HCT116 (cell line): ENCODE measurements at regions not wholly inside any gene's neighbourhood (a gene's known extent, or its start where the extent isn't known, plus 50 kb on each side); places are given as distances from the start of the nearest gene placed in this dataset.

Experiments
- ATAC-seq: fragments of 200-7000 bp; cut with Tn5 transposase; 2 replicates; pipeline ENCODE4 v1.9.1; 2020; ENCODE audit warnings: mild to moderate bottlenecking, moderate library complexity
- BruUV-seq: library from RNA; stranded (reverse); fragments of 400-500 nt; replicated peaks from 2 replicates; lab custom pipeline; 2021; lab: Mats Ljungman, UMichigan
- CTCF ChIA-PET: fragments of 300-600 bp; sonication (Branson Sonifier 250); formaldehyde crosslinking; loops from one replicate; lab custom pipeline; 2021; ENCODE audit warnings: antibody characterized with exemption; lab: Charles Lee
- POLR2A ChIA-PET: fragments of 300-600, 350-600 bp; sonication (Branson Sonifier 250); formaldehyde crosslinking; loops from one replicate; lab custom pipeline; 2021; ENCODE audit warnings: antibody characterized with exemption; lab: Charles Lee
- RAD21 ChIA-PET, 2 experiments: fragments of 300-600 bp; sonication (Branson Sonifier 250); formaldehyde crosslinking; loops; one replicate each; lab custom pipeline; 2023; ENCODE audit warnings: low total read pairs in 2 of 2; ENCODE audit not compliant: uncharacterized antibody in 2 of 2, unreplicated experiment in 2 of 2, low non-redundant PET in 1 of 2; lab: Charles Lee
- DNase-seq: peaks from one replicate; pipeline ENCODE4 v3.0.0-alpha.2; 2010; ENCODE audit warnings: low read depth, low spot score
- H2AFZ ChIP-seq: fragments of 200-600 bp; shearing (Covaris generic), sonication (generic); 2 replicates; pipeline ENCODE4 v1.6.1; 2017; ENCODE audit warnings: low read depth, mixed run types, mixed read lengths, antibody characterized with exemption, low read length; ENCODE audit not compliant: poor library complexity, severe bottlenecking
- H3K27ac ChIP-seq: 2 replicates; pipeline ENCODE4 v1.5.1; 2012; ENCODE audit warnings: low read depth, low read length
- H3K27me3 ChIP-seq: fragments of 200-600 bp; sonication (generic); 2 replicates; pipeline ENCODE4 v1.6.1; 2016; ENCODE audit warnings: mixed run types, low read length, mixed read lengths; ENCODE audit not compliant: insufficient read depth
- H3K36me3 ChIP-seq, 2 experiments: fragments of 200-500 bp in 1 of 2; fragments of 200-600 bp in 1 of 2; sonication (Bioruptor generic) in 1 of 2; sonication (generic) in 1 of 2; 2 replicates each; pipeline versions ENCODE4 v1.5.1 to v1.6.1; 2014 to 2016; ENCODE audit warnings: low read length in 2 of 2, inconsistent platforms in 1 of 2, mixed read lengths in 1 of 2, mixed run types in 1 of 2; ENCODE audit not compliant: insufficient read depth in 2 of 2, control insufficient read depth in 1 of 2
- H3K4me1 ChIP-seq, 2 experiments: fragments of 200-600 bp in 1 of 2; sonication (generic) in 1 of 2; 2 replicates each; pipeline versions ENCODE4 v1.5.1 to v1.6.1; 2012 to 2017; ENCODE audit warnings: low read length in 2 of 2, inconsistent platforms in 1 of 2, mild to moderate bottlenecking in 1 of 2, mixed read lengths in 1 of 2, mixed run types in 1 of 2, moderate library complexity in 1 of 2; ENCODE audit not compliant: insufficient read depth in 2 of 2, control insufficient read depth in 1 of 2
- H3K4me2 ChIP-seq: fragments of 200-600 bp; sonication (generic); 2 replicates; pipeline ENCODE4 v1.6.1; 2017; ENCODE audit warnings: mixed run types, low read length, mixed read lengths
- H3K4me3 ChIP-seq, 2 experiments: fragments of 200-600 bp in 1 of 2; sonication (generic) in 1 of 2; replicated peaks in 1 of 2; 2 replicates each; pipeline ENCODE4 v1.5.1; 2011 to 2016; ENCODE audit warnings: low read length in 2 of 2, control low read depth in 1 of 2, low read depth in 1 of 2, mild to moderate bottlenecking in 1 of 2, mixed read lengths in 1 of 2, mixed run types in 1 of 2
- H3K79me2 ChIP-seq: fragments of 200-600 bp; sonication (generic); 2 replicates; pipeline ENCODE4 v1.6.1; 2017; ENCODE audit warnings: mild to moderate bottlenecking, mixed run types, low read length, moderate library complexity, mixed read lengths; ENCODE audit not compliant: insufficient read depth
- H3K9ac ChIP-seq: fragments of 200-600 bp; sonication (generic); 2 replicates; pipeline ENCODE4 v1.6.1; 2016; ENCODE audit warnings: low read length, mixed read lengths
- H3K9me2 ChIP-seq: fragments of 200-600 bp; sonication (generic), shearing (Covaris generic); 2 replicates; pipeline ENCODE4 v1.6.1; 2017; ENCODE audit warnings: mixed run types, mild to moderate bottlenecking, moderate library complexity; ENCODE audit not compliant: insufficient read depth
- H3K9me3 ChIP-seq, 2 experiments: fragments of 200-500 bp in 1 of 2; fragments of 200-600 bp in 1 of 2; sonication (Bioruptor generic) in 1 of 2; sonication (generic) in 1 of 2; 2 replicates each; pipeline ENCODE4 v1.6.1; 2014 to 2017; ENCODE audit warnings: low read length in 2 of 2, mixed read lengths in 2 of 2, inconsistent platforms in 1 of 2, low read depth in 1 of 2, mild to moderate bottlenecking in 1 of 2, mixed run types in 1 of 2, moderate library complexity in 1 of 2; ENCODE audit not compliant: control insufficient read depth in 1 of 2, insufficient read depth in 1 of 2
- H4K20me1 ChIP-seq: fragments of 200-600 bp; sonication (generic), shearing (Covaris generic); 2 replicates; pipeline ENCODE4 v1.6.1; 2017; ENCODE audit warnings: mixed run types, mild to moderate bottlenecking, moderate library complexity; ENCODE audit not compliant: insufficient read depth
- CBX3 ChIP-seq: IDR thresholded peaks from 2 replicates; pipeline ENCODE4 v1.6.1; 2012; ENCODE audit warnings: low read depth
- CTCF ChIP-seq, 3 experiments: fragments of 200-600 bp in 1 of 3; sonication (generic) in 1 of 3; IDR thresholded peaks in 2 of 3; conservative IDR thresholded peaks in 1 of 3; 2 replicates each; pipeline ENCODE4 v1.5.1; 2012 to 2017; ENCODE audit warnings: low read depth in 2 of 3, low read length in 2 of 3, antibody characterized with exemption in 1 of 3, borderline replicate concordance in 1 of 3, control low read depth in 1 of 3, mild to moderate bottlenecking in 1 of 3, mixed read lengths in 1 of 3, mixed run types in 1 of 3, moderate library complexity in 1 of 3; ENCODE audit not compliant: insufficient read depth in 1 of 3
- EGR1 ChIP-seq: IDR thresholded peaks from 2 replicates; pipeline ENCODE4 v1.6.1; 2012; ENCODE audit warnings: low read depth
- ELF1 ChIP-seq: IDR thresholded peaks from 2 replicates; pipeline ENCODE4 v1.6.1; 2012; ENCODE audit warnings: low read depth, borderline replicate concordance
- EZH2 ChIP-seq: fragments of 200-600 bp; sonication (generic); IDR thresholded peaks from 2 replicates; pipeline ENCODE4 v1.6.1; 2017; ENCODE audit warnings: antibody characterized with exemption, mixed run types
- JUND ChIP-seq: IDR thresholded peaks from 2 replicates; pipeline ENCODE4 v1.6.1; 2012
- MAX ChIP-seq: IDR thresholded peaks from 2 replicates; pipeline ENCODE4 v1.6.1; 2012
- POLR2A ChIP-seq: IDR thresholded peaks from 2 replicates; pipeline ENCODE4 v1.7.0; 2011; ENCODE audit warnings: borderline replicate concordance; ENCODE audit not compliant: insufficient read depth, insufficient read length; ENCODE audit errors: extremely low read depth
- POLR2AphosphoS5 ChIP-seq: IDR thresholded peaks from 2 replicates; pipeline ENCODE4 v1.6.1; 2011; ENCODE audit warnings: mild to moderate bottlenecking, low read depth, low read length, moderate library complexity
- RAD21 ChIP-seq: IDR thresholded peaks from 2 replicates; pipeline ENCODE4 v1.6.1; 2012; ENCODE audit warnings: low read depth, mild to moderate bottlenecking
- SIN3A ChIP-seq: IDR thresholded peaks from 2 replicates; pipeline ENCODE4 v1.6.1; 2012; ENCODE audit warnings: low read depth
- SP1 ChIP-seq: IDR thresholded peaks from 2 replicates; pipeline ENCODE4 v1.6.1; 2012; ENCODE audit warnings: low read depth
- SRF ChIP-seq: IDR thresholded peaks from 2 replicates; pipeline ENCODE4 v1.6.1; 2012; ENCODE audit warnings: low read depth
- YY1 ChIP-seq: IDR thresholded peaks from 2 replicates; pipeline ENCODE4 v1.6.1; 2011; ENCODE audit warnings: low read length, low read depth, moderate library complexity, mild to moderate bottlenecking; ENCODE audit not compliant: insufficient replicate concordance; ENCODE audit errors: extremely low read depth
- ZFX ChIP-seq: fragments of 450-650 bp; IDR thresholded peaks from 2 replicates; pipeline ENCODE4 v1.6.1; 2017
- intact Hi-C: fragments of 100-400 bp; cut with micrococcal nuclease; formaldehyde crosslinking; loops from 2 replicates; pipeline ENCODE4 v1.10.0; 2022
- TF ChIP-seq, protein P1 (sequence below): IDR thresholded peaks from 2 replicates; pipeline ENCODE4 v1.6.1; 2011; ENCODE audit warnings: mild to moderate bottlenecking, low read length, moderate library complexity; ENCODE audit not compliant: insufficient replicate concordance; ENCODE audit errors: extremely low read depth

DNA sequence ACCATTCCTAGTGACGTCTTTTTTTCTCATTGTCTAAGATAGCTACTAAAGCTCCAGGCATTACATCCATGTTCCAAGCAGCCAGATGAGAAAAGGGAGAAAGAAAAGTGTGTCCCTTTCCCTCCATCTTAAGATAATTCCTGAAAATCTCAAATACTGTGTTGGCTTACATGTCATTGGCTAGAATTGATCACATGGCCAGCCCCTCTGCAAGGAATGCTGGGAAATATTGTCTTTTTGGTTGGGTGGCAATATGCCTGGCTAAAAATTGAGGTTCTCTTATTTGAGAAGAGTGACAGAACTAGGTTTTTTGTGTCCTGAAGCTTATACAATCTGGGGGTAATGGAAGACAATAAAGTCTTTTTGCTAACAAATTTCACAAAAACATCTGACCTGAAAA lies 264.3 kb downstream of the RPAP3 start:
- ChIA-PET CTCF (no interaction called here), POLR2A (no interaction called here), RAD21 (no interaction called here)
- Histone ChIP-seq H3K9ac (no peak overlapping the region), H3K4me1 (no peaks in the 10 kb centered on the region), H4K20me1 (no peaks in the 10 kb centered on the region), H3K4me2 (no peak overlapping the region), H3K27ac (no peak overlapping the region), H3K9me3 (no peaks in the 10 kb centered on the region), H3K27me3 (no peaks in the 10 kb centered on the region), H3K4me3 (no peak overlapping the region), H3K36me3 (no peaks in the 10 kb centered on the region), H2AFZ (no peak overlapping the region), H3K9me2 (no peaks in the 10 kb centered on the region), H3K79me2 (no peaks in the 10 kb centered on the region)
- TF ChIP-seq ZFX = no peak
- TF ChIP-seq YY1 = no peak
- TF ChIP-seq SIN3A = no peak
- no peak for TF ChIP-seq SP1
- TF ChIP-seq POLR2AphosphoS5 = no peak
- TF ChIP-seq EZH2 = no peak
- no peak for TF ChIP-seq MAX
- TF ChIP-seq SRF = no peak
- no peak for TF ChIP-seq JUND
- TF ChIP-seq, protein P1, sequence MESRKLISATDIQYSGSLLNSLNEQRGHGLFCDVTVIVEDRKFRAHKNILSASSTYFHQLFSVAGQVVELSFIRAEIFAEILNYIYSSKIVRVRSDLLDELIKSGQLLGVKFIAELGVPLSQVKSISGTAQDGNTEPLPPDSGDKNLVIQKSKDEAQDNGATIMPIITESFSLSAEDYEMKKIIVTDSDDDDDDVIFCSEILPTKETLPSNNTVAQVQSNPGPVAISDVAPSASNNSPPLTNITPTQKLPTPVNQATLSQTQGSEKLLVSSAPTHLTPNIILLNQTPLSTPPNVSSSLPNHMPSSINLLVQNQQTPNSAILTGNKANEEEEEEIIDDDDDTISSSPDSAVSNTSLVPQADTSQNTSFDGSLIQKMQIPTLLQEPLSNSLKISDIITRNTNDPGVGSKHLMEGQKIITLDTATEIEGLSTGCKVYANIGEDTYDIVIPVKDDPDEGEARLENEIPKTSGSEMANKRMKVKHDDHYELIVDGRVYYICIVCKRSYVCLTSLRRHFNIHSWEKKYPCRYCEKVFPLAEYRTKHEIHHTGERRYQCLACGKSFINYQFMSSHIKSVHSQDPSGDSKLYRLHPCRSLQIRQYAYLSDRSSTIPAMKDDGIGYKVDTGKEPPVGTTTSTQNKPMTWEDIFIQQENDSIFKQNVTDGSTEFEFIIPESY = no peak
- ATAC-seq (no peak), DNase-seq (no peak)
- no TSS peak for BruUV-seq
- intact Hi-C loops = no loop called here

- Histone ChIP-seq H3K9me3 (0 out of 4 replicates have a peak, but pooled peaks cover 0 to 5% of the 10 kb centered on the region in 2 experiments), H2AFZ (no peak overlapping the region), H3K4me1 (no peaks in the 10 kb centered on the region), H4K20me1 (no peaks in the 10 kb centered on the region), H3K36me3 (no peaks in the 10 kb centered on the region), H3K4me3 (no peak overlapping the region), H3K79me2 (no peaks in the 10 kb centered on the region), H3K9ac (no peak overlapping the region), H3K4me2 (no peak overlapping the region), H3K9me2 (no peaks in the 10 kb centered on the region), H3K27ac (no peak overlapping the region), H3K27me3 (no peaks in the 10 kb centered on the region)
- ChIA-PET POLR2A (no interaction called here), CTCF (no interaction called here), RAD21 (no interaction called here)
- no TSS peak for BruUV-seq
- intact Hi-C loops = no loop called here
- ATAC-seq (no peak), DNase-seq (no peak)
- TF ChIP-seq SIN3A (no peak), CBX3 (no peak), POLR2A (no peak), EZH2 (no peak), ELF1 (no peak), CTCF (IDR thresholded peaks at IDR 0.05 in 2 of 3, conservative IDR thresholded peaks at IDR 0.05 in 1 of 3; ENCODE audit: borderline replicate concordance in 1 of 3, insufficient read depth in 1 of 3, low read depth in 2 of 3, low read length in 2 of 3) (no peak), RAD21 (no peak), POLR2AphosphoS5 (no peak), EGR1 (no peak), JUND (no peak), MAX (no peak)
Measured at GRCh38 chr12:47438175-47438574, 267.7 kb downstream of the RPAP3 start.
